GM21515 (cell line): ENCODE measurements at regions not wholly inside any gene's neighbourhood (a gene's known extent, or its start where the extent isn't known, plus 50 kb on each side); places are given as distances from the start of the nearest gene placed in this dataset.
"Not testable (repeated sequence)": the region's sequence is repeated elsewhere in the genome, so short reads cannot be mapped to it uniquely, and the experiment has no call there.

Experiments
- ATAC-seq: cut with Tn5 transposase; IDR thresholded peaks from one replicate; pipeline ENCODE4 v1.9.1; 2021; ENCODE audit not compliant: unreplicated experiment

DNA sequence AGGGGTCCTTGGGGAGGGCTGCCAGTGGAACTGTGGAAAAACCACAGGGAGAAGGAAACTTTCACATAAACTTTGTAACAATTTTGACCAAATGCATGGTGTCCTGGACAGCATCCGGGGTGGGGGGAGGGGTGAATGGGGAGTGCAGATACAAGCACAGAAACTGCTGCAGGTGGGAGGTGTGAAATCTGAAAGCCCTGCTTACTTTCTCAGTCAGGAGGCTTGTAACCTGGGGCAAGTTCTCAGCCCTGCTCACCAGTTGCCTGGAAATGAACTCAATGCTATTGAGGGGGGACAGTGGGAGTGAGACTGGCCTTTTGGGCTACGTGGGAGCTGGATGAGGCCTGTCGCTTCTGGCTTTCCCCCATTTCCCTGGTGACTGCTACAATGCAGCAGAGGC lies 694.5 kb upstream of the ZNF608 start:
- no peak for ATAC-seq

DNA sequence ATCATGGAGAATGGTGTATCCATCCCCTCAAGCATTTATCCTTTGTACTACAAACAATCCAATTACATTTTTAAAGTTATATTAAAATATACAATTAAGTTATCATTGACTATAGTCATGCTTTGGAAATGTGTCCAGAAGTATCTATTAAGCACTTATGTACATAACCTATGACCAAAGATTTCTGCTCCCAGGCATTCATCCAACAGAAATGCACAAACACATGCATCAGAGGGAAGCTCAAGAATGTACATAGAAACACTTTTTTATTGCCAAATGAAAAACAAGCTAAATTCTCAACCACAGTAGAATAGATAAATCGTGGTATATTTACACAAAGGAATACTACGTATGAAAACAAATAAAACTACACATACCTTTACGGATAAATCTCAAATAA lies 700.5 kb upstream of the ZNF608 start:
- no peak for ATAC-seq

DNA sequence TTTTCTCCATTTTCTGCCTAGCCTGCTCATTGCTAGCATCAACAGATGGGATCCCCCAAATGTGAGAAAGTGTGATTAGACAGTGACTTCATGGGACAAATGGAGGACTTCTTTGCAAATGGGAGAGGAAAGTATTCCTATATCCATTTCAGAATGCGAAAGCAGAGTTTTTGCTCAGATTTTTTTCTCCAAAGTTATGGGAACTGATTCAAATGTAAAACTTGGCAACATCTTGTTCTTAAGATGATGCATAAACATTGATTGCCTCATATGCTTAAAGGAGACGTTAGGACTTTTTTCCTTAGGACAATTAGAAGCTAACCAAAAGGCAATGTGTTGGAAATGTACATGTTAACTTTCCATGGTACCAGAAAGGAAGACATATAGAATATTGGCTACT lies 704.3 kb upstream of the ZNF608 start:
- no peak for ATAC-seq

DNA sequence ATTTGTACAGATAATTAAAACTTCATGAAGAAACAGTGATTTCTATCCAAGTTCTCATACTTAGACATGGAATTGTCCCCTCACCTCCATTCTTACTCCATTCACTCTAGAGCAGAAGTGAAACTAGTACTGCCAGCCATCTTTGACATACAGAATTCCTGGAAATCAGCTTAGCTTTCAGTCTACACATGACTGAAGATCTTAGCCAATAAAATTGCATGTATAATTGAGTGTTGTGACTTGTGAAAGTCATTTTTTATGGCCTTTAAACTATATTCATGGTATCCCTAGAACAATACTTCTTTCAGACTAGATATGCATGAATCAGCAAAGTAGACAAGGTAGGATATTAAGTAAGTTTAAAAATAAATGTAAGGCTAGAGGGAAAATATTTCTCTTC lies 705.2 kb upstream of the ZNF608 start:
- no peak for ATAC-seq

DNA sequence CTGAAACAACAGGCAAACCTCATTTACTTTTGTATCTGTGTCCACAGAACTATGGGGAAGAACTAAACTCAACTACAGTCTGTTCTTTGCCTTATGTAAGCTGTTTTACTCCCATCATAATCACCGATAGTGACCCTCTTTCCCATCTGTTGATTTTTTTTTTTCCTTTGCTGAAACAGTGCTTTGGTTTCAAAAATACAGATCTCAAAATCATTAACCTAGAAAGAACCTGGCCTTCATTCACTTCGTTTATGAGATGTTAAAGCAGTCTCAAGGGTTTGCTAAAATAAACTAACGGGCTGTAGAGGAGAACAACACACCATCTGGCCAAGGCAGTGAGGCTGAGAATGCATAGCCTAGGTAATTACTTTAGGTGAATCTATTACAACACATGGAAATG lies 706.6 kb upstream of the ZNF608 start:
- no peak for ATAC-seq

DNA sequence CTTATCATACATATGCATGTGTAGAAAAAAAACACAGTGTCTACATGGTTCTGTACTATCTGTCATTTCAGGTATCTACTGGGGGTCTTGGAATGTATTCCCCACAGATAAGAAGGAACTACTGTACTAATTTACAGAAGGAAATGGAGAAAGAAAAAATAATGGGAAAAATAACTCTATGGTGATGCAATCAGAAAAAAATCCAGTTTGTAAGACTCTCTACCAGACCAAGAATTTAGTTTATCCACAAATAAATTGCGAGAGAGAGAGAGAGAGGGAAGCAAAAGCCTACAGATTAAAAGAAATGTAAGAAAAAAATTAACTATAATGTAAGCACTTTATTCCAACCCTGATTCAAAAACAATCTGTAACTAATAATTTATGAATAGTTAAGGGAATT lies 708.6 kb upstream of the ZNF608 start:
- ATAC-seq, result no peak

DNA sequence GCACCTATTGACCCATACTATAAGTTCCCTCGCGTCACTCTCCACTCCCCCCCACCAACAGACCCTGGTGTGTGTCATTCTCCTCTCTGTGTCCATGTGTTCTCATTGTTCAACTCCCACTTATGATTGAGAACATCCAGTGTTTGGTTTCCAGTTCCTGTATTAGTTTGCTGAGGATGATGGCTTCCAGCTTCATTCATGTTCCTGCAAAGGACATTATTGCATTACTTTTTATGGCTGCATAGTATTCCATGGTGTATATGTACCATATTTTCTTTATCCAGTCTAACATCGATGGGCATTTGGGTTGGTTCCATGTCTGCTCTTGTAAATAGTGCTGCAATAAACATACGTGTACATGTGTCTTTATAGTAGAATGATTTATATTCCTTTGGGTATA lies 709.6 kb upstream of the ZNF608 start:
- ATAC-seq, result not testable (repeated sequence)

DNA sequence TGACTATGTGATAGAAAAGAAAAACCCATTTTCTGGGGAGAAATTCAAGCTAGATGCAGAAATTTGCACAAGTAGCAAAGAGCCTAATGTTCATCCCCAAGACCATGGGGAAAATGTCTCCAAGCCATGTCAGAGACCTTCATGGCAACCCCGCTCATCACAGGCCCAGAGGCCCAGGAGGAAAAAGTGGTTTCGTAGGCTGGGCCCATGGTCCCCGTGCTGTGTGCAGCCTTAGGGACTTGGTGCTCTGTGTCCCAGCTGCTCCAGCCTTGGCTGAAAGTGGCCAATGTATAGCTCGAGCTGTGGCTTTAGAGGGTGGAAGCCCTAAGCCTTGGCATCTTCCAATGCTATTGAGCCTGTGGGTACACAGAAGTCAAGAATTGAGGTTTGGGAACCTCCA lies 711.2 kb upstream of the ZNF608 start:
- no peak for ATAC-seq

DNA sequence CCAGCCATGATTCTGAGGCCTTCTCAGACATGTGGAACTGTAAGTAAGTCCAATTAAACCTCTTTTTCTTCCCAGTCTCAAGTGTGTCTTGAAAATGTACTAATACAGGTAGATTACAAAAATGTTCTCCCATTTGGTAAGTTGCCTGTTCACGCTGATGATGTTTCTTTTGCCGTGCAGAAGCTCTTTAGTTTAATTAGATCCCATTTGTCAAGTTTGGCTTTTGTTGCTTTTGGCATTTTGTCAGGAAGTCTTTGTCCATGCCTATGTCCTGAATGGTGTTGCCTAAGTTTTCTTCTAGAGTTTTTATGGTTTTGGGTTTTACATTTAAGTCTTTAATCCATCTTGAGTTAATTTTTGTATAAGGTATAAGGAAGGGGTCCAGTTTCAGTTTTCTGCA lies 712.5 kb upstream of the ZNF608 start:
- not testable (repeated sequence) for ATAC-seq

DNA sequence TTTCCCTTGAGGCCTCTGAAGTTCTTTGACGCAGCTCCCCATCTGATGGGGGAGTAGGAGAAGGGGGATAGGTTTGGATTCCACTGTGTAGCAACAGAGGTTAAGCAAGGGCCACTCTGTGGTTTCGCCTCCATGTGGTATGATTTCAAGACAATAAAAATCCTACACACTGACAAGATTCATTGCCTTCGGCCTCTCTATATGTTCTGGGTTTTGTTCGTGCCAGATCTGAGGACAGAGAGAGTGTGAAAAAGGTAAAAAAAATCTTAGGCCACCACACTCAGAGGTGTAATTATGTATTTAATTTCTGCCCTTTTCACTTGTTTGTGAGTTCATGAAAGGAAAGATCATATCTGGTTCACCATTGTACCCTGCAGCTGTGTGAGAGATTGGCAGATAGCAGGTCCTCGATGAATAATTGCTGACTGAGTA lies 715.2 kb upstream of the ZNF608 start:
- no peak for ATAC-seq

DNA sequence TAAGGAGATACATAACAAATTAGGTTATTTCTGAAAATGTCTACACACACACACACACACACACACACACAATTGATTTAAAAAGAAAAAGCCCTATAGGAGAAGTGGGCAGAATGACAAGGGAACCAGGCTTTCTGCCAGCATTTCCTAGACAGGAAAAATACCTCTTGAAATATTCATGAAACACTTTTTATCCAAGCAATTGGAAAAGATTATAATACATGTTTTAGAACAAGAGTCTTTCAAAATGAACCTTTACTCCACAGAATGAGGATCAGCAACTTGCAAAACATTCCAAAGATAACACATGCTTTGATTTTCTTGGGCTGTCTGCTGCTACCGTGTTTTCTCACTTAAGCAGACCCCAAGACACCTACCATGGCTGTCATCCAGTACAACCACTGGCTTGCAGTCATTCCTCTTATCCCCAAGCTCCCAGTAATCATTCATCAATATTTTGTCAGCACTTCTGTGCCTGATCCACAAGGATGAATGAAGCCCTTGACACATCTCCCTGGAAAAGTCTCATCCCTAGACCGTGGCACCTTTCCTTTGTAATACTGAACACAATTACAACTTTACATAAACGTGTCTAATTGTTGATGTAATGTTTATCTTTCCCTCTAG lies 717.1 kb upstream of the ZNF608 start:
- no peak for ATAC-seq

DNA sequence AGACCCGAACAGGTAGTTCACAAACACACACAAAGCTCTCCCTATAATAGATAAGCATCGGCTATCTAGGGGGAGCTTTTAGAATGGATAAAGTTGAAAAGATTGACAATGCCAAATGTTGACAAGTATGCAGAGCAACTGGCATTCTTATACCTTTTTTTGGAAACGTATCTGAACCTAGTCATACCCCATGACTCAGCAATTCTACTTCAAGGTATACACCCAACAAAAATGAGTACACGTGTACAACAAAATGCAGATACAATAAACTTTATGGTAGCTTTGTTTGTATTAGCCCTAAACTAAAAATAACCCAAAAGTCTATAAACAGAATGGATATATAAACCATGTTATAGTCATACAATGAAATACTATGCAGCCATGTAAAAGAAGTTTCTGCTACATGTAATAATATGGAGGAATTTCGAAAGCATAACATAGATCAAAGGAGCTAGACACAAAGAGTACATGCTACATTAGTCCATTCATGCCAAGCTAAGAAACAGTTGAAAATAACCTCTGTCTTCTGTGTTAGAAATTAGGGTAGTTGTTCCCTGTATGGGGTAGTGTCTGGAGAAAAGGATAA lies 718.5 kb upstream of the ZNF608 start:
- no peak for ATAC-seq

DNA sequence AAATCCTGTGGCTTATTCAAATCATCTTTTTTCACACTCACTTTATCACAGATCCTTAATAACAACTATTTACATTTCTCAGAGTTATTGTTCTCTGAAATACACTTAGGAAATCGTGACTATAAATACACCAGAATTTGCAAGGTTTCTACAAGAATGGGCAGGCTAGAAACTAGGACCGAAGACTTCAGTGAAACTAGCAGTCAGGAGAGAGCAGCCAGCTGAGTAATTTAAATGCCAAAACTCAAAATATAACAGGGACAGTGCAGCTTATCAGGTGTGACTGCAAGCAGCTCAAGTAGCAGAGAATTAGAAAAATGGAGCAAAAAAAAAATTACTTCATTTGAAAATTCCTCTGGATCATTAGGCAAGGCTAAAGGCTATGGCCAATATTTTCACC lies 719.3 kb upstream of the ZNF608 start:
- no peak for ATAC-seq

DNA sequence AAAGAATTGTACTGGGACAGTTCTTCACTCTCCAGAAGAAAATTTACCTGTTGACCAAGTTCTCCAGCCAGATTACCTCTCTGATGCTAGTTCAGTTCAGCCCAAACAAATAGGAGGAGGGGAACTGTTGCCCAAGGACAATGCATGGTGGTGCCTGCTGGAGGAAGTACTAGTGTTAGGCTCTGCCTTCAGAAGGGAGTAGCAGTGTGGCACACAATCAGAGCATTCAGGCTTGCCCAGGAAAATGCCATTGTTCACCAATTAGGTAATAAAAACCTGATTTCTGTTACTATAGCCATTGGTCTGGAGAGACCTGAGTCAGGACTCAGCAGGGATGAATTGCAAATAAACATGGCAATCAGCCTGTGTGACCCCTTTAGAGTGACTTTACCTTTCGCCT lies 720.8 kb upstream of the ZNF608 start:
- ATAC-seq, result no peak

DNA sequence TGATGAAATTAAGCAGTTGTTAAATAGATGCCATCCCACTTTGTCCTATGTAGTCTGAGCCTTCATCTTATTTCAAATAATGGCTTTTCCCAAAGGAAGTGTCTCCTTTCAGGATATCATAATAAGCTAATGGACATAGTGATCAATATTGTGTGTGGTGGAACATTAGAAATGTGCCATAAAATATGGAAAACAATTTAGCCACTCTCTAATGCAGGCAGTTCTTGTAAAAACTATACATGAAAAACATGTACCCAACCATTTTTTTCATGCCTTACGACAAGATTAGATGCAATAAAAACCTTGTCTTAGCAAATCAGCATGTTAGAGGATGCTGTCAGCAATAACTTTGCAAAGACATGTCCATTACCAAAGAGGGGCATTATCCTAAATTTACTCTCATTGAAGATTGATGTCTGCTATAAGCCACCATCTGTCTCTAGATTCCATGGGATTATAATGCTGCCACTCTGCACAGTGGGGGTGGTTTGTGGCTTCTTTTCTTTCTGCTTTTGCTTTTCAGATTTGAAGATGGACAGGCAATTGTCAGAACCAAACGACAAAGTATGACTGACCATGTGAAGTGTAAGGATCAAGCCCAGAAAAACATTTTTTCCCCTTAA lies 724.0 kb upstream of the ZNF608 start:
- no peak for ATAC-seq

DNA sequence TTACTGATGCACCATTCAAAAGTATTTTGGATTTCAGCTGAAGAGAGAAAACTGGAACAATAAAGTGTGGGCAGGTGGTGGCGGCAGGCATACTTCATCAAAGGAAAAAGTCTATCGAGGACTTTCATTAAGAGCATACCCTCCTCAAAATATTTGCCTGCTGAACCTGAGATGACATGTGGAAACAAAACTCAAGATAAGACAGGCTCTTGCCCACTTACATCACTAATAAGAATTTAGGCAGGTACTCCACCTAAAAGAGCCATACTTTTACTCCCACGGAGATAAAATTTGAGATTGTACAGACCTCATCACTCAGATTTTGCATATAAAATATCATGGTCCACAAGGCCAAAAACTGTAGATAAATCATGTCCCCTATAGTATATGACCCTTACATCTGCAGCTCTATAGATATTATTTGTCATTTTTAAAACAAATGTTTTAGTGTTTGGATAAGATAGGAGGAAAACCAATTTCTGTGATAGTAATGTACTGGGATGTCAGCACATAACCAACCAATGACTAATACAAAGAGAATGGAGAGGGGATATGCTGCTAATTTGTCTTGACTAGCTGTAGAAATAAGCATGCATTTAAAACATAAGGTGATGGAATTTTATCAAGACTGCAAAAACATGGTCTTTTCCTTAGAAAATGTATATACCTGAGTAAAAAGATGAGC lies 730.6 kb upstream of the ZNF608 start:
- no peak for ATAC-seq

DNA sequence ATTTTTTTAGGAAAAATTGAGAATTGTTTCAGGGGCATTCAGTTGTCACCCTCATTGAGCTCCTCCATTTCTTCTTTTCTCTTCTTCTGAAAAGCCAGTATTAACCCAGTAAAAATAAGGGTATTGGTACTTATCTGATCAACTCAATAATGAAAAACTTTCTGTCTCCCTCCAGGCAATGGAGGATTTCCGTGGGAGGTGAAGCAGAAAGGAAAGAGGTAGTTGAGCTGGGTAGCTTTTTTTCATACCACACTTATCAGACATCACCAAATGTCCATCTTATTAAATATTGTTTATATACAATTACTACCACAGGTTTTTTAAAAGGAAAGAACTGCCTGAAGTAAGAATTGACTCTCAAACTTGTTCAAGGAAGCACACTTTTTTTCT lies 731.1 kb upstream of the ZNF608 start:
- ATAC-seq, result no peak

DNA sequence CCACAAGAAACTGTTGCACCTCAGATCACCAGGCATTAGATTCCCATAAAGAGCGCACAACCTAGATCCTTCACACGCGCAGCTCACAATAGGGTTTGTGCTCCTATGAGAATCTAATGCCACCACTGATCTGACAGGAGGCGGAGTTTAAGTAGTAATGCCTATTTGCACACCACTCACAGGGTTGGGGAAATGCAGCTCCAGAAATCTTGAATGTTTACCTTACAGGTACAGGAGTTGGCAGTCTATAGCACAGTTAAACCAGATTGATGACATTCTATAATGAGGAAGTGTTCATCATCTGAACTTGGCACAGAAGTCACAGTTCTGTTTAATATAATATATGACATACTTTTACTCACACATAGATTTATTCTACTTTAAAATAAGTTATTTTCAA lies 732.2 kb upstream of the ZNF608 start:
- no peak for ATAC-seq

DNA sequence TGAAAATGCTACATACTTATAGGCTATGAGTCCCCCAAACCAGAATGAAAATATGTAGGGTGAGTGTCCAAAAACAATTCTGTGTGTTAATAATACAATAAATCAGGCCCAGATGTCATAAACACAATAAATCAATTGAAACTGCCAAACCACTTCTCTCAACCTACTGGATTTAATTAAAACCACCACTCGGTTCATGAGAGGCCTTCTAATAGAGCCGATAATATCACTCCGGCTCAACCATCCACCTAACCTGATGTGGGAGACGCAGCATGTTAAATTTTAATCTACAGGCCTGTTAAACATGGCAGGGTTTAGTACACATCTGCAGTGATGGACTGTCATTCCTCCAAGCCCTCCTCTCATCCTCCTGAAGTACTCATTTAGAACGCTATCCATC lies 734.5 kb upstream of the ZNF608 start:
- no peak for ATAC-seq

DNA sequence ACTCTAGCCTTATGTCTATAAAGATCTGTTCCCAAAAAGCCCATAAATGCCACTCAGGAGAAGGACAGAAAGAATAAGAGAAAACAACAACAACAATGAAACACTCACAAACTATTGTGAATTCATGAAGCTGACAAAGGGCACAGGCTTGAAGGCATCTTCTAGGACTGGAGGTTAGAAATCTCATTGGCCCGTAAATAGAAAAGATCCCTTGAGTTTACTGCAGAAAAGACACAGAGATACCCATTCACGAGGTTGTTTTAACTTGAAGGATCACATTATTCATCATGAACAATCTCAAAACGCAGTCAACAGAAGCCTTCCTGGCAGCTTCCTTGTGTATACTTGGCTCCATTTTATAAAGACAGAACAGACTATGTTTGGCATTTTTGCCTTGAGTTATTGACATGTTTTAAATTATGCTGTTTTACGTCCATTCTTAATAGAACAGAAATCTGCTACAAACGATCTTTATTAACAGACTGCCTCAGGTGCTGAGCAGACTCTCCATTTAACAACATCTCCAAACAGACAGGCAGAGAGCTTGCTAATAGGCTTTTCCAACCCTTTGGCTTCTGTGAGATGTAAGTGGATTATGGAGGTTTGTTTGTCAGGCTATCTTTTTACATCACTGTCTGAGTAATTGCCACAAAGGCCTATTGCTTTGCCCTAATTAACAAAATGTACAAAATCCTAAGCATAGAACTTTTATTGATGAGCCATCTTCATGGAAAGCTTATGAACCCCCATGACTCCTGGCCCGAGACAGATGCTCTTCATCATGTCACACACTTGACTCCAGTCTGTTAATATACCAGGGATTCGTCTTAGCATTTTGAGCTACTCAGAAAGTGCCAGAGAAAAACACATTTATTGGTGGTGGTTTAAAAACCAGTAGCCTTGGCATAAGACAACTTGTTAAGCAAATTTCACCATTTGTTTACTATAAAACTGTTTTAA lies 735.3 kb upstream of the ZNF608 start:
- ATAC-seq, result no peak

DNA sequence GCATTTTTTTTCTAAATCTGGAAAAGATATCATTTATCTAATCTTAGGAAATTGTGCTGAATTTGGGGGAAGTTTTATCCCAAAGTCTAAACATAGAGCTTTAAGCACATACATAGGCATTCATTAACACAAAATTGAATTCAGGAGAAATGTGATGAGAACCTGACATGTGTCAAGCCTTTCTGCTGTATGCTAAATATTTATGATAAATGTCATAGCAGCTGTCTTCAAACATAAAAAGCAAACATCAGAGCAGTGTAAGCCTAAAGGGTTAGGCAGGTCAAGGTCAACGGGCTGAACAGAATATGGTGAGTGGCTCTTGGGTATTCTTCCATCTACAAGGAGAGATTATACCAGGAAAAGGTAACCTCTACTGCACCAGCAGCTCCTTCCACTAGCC lies 737.2 kb upstream of the ZNF608 start:
- ATAC-seq, result no peak
